Heart left ventricle (tissue), 16 donors: ENCODE measurements at regions not wholly inside any gene's neighbourhood (a gene's known extent, or its start where the extent isn't known, plus 50 kb on each side); places are given as distances from the start of the nearest gene placed in this dataset.
A peak's percentile ranks its signal among the peaks of the same experiment; 100 is the strongest.

Experiments used
- ATAC-seq, 4 donors: fragments of 200-7000 bp; cut with Tn5 transposase; one replicate each; pipeline ENCODE4 v1.9.1; 2020 to 2022; ENCODE audit warnings: moderate library complexity in 4 of 4, mild to moderate bottlenecking in 3 of 4, moderate number of reproducible peaks in 1 of 4
- DNase-seq, 5 donors: peaks; one replicate each; pipeline ENCODE4 v3.0.0-alpha.2; 2020
- H3K27ac ChIP-seq, 12 donors: fragments of 200-600 bp; sonication (generic) in 4 of 12; one replicate each; pipeline versions ENCODE4 v1.5.0 to v1.8.0; 2016 to 2022; ENCODE audit warnings: mild to moderate bottlenecking in 2 of 12
- H3K27me3 ChIP-seq, 9 donors: fragments of 200-600 bp; sonication (generic) in 2 of 9; one replicate each; pipeline versions ENCODE4 v1.5.1 to v1.8.0; 2016 to 2022; ENCODE audit warnings: mild to moderate bottlenecking in 3 of 9
- H3K36me3 ChIP-seq, 9 donors: fragments of 200-600 bp; sonication (generic) in 2 of 9; one replicate each; pipeline versions ENCODE4 v1.5.0 to v1.8.0; 2018 to 2022; ENCODE audit warnings: mild to moderate bottlenecking in 2 of 9
- H3K4me1 ChIP-seq, 12 donors: fragments of 200-600 bp; sonication (generic) in 4 of 12; one replicate each; pipeline versions ENCODE4 v1.5.0 to v1.8.0; 2016 to 2022; ENCODE audit warnings: mild to moderate bottlenecking in 3 of 12
- H3K4me3 ChIP-seq, 12 donors: fragments of 200-600 bp; sonication (generic) in 4 of 12; one replicate each; pipeline versions ENCODE4 v1.5.0 to v1.8.0; 2017 to 2022; ENCODE audit warnings: mild to moderate bottlenecking in 9 of 12, moderate library complexity in 4 of 12
- H3K9me3 ChIP-seq, 12 donors: fragments of 200-600 bp; sonication (generic) in 4 of 12; one replicate each; pipeline versions ENCODE4 v1.5.0 to v1.8.0; 2016 to 2022; ENCODE audit warnings: mild to moderate bottlenecking in 1 of 12
- POLR2A ChIP-seq, 2 donors: fragments of 450-650 bp; IDR thresholded peaks; one replicate each; pipeline ENCODE4 v1.6.1; 2017; ENCODE audit warnings: antibody characterized with exemption in 2 of 2, mild to moderate bottlenecking in 2 of 2, moderate library complexity in 2 of 2
- WGBS, 4 donors: extraction: QIAGEN DNeasy Blood & Tissue Kit in 2 of 4; methylation state at CpG; one replicate each; pipeline versions ENCODE4 v1.1.5 to v1.1.7; 2013 to 2018; 5-methylcytosine and 5-hydroxymethylcytosine counted together
- intact Hi-C, 10 donors: fragments of 100-400 bp; cut with DNase I; formaldehyde crosslinking; loops; one replicate each; pipeline versions ENCODE4 v1.11.1 to v1.14.2; 2022
- TF ChIP-seq, protein P1 (sequence below), 12 donors: fragments of 200-600 bp; sonication (generic) in 4 of 12; IDR thresholded peaks; one replicate each; pipeline versions ENCODE4 v1.5.0 to v1.8.0; 2018 to 2022; ENCODE audit warnings: antibody characterized with exemption in 12 of 12, mild to moderate bottlenecking in 5 of 12
- donor health status: ischemic (EF 13 %, LVEDD 7.1; RV severe dilation, severe dysfunction).
- donor health status: healthy with polysubstance abuse.
- donor health status: DM: no; HTN: yes; CAD: no.
- donor health status: DM: no; HTN: no; CAD: no.
- donor health status: ischemic (EF 25% LVEDD 6.9; RV normal size, moderate dysfunction).
- donor health status: ischemic (EF 25% LVEDD 5.7; RV mildly dilated, moderate dysfunction).
- donor health status: healthy.
- donor health status: DM: yes; HTN: yes; CAD: no.
- donor health status: ischemic (EF 35%, LVEDD 5.7; RV mildly dilated, moderate dysfunction).
- donor health status: nonischemic (EF 11% LVEDD 7.7; RV severe dilation, severe dysfunction).
- donor health status: DM: yes; HTN: yes; CAD: no.
- donor health status: PGD.
- donor health status: ischemic (EF 29% LVEDD 5.4; RV normal size, mild dysfunction).
- donor health status: nonischemic (EF 23%, LVEDD 6.1; RV moderate dilation, normal function).

DNA sequence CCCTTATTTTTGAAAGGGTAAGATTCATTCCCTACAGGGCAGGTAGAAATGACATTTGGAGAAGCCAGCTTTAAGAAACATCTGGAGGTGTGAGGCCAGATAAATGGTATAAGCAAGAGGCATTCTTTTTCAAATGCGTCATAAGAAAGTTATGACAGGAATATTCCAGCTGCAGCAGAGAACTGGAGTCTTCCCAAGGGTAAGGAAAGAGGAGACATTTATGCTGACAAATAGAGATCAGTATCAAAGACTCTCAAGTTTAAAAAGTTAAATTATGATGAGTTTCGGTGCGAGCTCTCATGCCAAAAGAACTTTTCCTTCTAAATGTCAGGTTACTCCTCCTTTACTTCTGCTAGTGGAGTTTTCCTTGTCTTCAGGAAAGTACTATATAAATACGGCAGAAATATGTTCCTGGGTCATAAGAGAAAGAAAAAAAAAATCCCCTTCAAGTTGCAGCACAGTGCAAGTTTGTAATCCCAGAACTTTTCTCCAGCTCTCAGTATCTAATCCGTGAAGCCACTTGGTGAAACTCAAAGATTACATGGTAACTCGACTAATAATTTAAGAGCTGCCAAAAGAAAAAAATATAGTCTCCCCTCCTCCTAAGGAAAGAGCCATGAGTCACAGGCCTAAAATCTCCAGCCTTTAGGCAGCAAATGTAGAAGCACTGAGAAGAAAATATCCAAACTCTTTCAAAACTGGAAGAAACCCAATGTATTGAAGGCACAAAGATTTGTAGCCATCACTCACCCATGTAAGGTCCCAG is 428.1 kb downstream of the MEIS1 start:
- peak overlapping the region in 4 of 12 donors; percentile 3 to 77 (median 22) for H3K27ac ChIP-seq
- no peaks in the 10 kb centered on the region for H3K27me3 ChIP-seq
- 60 to 69% (median 67%) methylated on average over 6 of the region's 6 CpGs for WGBS, 4 donors
- peak in 2 of 4 donors; percentile 32 to 63 for ATAC-seq
- H3K4me1 ChIP-seq, result peaks cover 0 to 3% (median 0%) of the 10 kb centered on the region in 12 donors
- H3K9me3 ChIP-seq, result no peaks in the 10 kb centered on the region
- TF ChIP-seq POLR2A (IDR thresholded peaks at IDR 0.05), result no peak
- TF ChIP-seq, protein P1, sequence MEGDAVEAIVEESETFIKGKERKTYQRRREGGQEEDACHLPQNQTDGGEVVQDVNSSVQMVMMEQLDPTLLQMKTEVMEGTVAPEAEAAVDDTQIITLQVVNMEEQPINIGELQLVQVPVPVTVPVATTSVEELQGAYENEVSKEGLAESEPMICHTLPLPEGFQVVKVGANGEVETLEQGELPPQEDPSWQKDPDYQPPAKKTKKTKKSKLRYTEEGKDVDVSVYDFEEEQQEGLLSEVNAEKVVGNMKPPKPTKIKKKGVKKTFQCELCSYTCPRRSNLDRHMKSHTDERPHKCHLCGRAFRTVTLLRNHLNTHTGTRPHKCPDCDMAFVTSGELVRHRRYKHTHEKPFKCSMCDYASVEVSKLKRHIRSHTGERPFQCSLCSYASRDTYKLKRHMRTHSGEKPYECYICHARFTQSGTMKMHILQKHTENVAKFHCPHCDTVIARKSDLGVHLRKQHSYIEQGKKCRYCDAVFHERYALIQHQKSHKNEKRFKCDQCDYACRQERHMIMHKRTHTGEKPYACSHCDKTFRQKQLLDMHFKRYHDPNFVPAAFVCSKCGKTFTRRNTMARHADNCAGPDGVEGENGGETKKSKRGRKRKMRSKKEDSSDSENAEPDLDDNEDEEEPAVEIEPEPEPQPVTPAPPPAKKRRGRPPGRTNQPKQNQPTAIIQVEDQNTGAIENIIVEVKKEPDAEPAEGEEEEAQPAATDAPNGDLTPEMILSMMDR (IDR thresholded peaks at IDR 0.05), result no peak
- no peaks in the 10 kb centered on the region for H3K36me3 ChIP-seq
- intact Hi-C loops, result no loop called here
- H3K4me3 ChIP-seq, result no peak overlapping the region
- DNase-seq, result no peak

DNA sequence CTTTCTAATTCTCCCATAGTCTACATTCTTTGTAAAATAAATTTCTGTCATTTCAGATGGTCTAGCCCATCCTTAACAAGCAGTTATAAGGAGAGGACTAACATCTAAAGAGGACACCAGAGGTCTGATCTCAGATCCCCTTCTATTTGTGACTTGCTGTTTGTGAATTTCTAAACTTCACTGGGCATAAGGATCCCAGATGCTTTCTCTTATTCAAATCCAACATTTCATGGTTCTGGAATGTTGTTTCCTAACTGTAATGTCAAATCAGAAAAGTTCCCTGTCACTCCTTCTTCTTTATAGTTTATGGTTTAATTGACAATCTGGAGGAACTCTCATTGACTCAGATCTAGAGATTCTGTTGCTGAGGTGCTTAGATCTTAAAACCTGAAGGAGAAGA is 430.2 kb downstream of the MEIS1 start:
- Histone ChIP-seq H3K36me3 (no peaks in the 10 kb centered on the region), H3K9me3 (no peaks in the 10 kb centered on the region), H3K27ac (peak overlapping the region in 1 of 12 donors; percentile 77), H3K4me3 (no peak overlapping the region), H3K27me3 (peaks cover 0 to 3% (median 0%) of the 10 kb centered on the region in 9 donors), H3K4me1 (peaks cover 0 to 3% (median 0%) of the 10 kb centered on the region in 12 donors)
- intact Hi-C loops, result no loop called here
- ATAC-seq, result no peak
- DNase-seq, result no peak
- TF ChIP-seq, protein P1 (IDR thresholded peaks at IDR 0.05), result no peak
- TF ChIP-seq POLR2A (IDR thresholded peaks at IDR 0.05), result no peak

- no peaks in the 10 kb centered on the region for H3K9me3 ChIP-seq
- TF ChIP-seq POLR2A (IDR thresholded peaks at IDR 0.05), result no peak
- TF ChIP-seq, protein P1 (IDR thresholded peaks at IDR 0.05), result no peak
- intact Hi-C loops, result no loop called here
- peaks cover 0 to 3% (median 0%) of the 10 kb centered on the region in 9 donors for H3K27me3 ChIP-seq
- H3K4me1 ChIP-seq, result peaks cover 0 to 3% (median 0%) of the 10 kb centered on the region in 12 donors
- DNase-seq, result no peak
- ATAC-seq, result no peak
- H3K36me3 ChIP-seq, result no peaks in the 10 kb centered on the region
- H3K4me3 ChIP-seq, result no peak overlapping the region
- 73 to 75% (median 73%) methylated on average over 3 of the region's 3 CpGs for WGBS, 4 donors
- peak overlapping the region in 1 of 12 donors; percentile 77 for H3K27ac ChIP-seq
Measured at GRCh38 chr2:66866331-66867062, 431.6 kb downstream of the MEIS1 start.

GRCh38 chr2:66867063-66867441 is 432.1 kb downstream of the MEIS1 start:
- H3K27me3 ChIP-seq, result peaks cover 0 to 3% (median 0%) of the 10 kb centered on the region in 9 donors
- DNase-seq, result no peak
- H3K9me3 ChIP-seq, result no peaks in the 10 kb centered on the region
- WGBS, 4 donors, result 73 to 82% (median 79%) methylated on average over 2 of the region's 2 CpGs
- peaks cover 0 to 3% (median 0%) of the 10 kb centered on the region in 12 donors for H3K4me1 ChIP-seq
- no peak for ATAC-seq
- intact Hi-C loops, result no loop called here
- H3K36me3 ChIP-seq, result no peaks in the 10 kb centered on the region
- TF ChIP-seq, protein P1 (IDR thresholded peaks at IDR 0.05), result no peak
- no peak for TF ChIP-seq POLR2A (IDR thresholded peaks at IDR 0.05)
- H3K4me3 ChIP-seq, result no peak overlapping the region
- no peak overlapping the region for H3K27ac ChIP-seq
